IPS-20b (cell line): ENCODE measurements at regions not wholly inside any gene's neighbourhood (a gene's known extent, or its start where the extent isn't known, plus 50 kb on each side); places are given as distances from the start of the nearest gene placed in this dataset.

Experiments used
- H3K27ac ChIP-seq: one replicate; pipeline ENCODE4 v1.5.1; 2013; ENCODE audit warnings: low read length
- H3K27me3 ChIP-seq: 2 replicates; pipeline ENCODE4 v1.6.1; 2013; ENCODE audit warnings: mild to moderate bottlenecking, low read length, inconsistent platforms; ENCODE audit not compliant: insufficient read depth
- H3K36me3 ChIP-seq: 2 replicates; pipeline ENCODE4 v1.6.1; 2013; ENCODE audit warnings: low read depth, mild to moderate bottlenecking, inconsistent platforms, low read length, moderate library complexity; ENCODE audit not compliant: insufficient read depth
- H3K4me1 ChIP-seq: 2 replicates; pipeline ENCODE4 v1.6.1; 2013; ENCODE audit warnings: mild to moderate bottlenecking, control low read depth, inconsistent platforms, low read length, moderate library complexity; ENCODE audit not compliant: insufficient read depth
- H3K4me3 ChIP-seq: 2 replicates; pipeline ENCODE4 v1.5.1; 2013; ENCODE audit warnings: mild to moderate bottlenecking, low read length, inconsistent platforms
- H3K9ac ChIP-seq: 2 replicates; pipeline ENCODE4 v1.6.1; 2013; ENCODE audit warnings: low read depth, mild to moderate bottlenecking, inconsistent platforms, low read length, moderate library complexity
- H3K9me3 ChIP-seq: 2 replicates; pipeline ENCODE4 v1.6.1; 2013; ENCODE audit warnings: mild to moderate bottlenecking, low read depth, low read length, inconsistent platforms; ENCODE audit not compliant: insufficient read depth

DNA sequence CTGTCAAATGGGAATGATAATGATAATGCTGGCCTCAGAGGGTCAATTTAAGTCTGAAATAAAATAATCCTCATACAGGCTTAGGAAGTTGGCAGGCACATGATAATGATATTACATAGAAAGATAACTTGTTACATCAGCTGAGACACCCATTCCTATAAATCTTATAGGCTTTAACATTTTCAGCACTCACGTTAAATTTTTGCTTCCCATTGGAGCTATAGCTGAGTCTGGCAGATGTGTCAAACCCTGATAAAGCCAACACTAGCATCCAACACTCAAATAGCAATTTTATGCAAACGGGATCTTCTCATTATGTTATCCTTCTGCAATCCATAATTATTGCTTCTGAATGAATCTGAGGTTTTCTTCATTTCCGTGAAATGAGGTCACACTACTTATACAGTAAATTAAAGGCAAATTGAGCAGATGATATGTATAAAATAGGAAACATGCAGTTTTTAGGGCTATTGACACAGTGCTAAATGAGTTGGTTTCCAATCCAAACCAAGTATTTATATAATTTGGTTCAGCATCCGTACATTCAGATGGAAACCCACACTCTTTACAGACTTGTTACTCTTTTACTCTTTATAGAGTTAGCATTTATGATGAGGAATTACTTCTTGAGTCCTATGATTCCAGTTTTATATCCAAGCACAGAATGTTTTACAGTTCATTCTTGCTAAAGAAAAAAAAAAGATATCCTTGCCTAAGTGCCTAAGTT is 481.6 kb downstream of the BTBD3 start:
- Histone ChIP-seq H3K9ac (no peak overlapping the region), H3K36me3 (no peaks in the 10 kb centered on the region), H3K4me3 (no peak overlapping the region), H3K9me3 (no peaks in the 10 kb centered on the region), H3K4me1 (no peaks in the 10 kb centered on the region), H3K27ac (no peak overlapping the region), H3K27me3 (no peaks in the 10 kb centered on the region)

DNA sequence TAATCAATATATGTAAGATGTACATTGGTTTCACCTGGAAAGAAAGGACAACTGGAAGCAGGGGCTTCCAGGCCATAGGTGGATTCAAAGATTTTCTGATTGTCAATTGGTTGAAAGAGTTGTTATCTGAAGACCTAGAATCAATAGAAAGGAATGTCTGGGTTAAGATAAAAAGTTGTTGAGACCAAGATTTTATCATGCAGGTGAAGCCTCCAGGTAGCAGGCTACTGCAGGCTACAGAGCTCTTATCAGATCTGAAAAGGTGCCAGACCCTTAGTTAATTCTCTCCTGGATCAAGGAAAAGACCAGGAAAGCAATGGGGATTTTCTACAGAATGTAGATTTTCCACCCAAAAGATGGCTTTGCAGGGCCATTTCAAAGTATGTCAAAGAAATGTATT is 487.2 kb downstream of the BTBD3 start:
- Histone ChIP-seq H3K27ac (no peak overlapping the region), H3K9me3 (peaks cover 27% of the 10 kb centered on the region), H3K36me3 (no peaks in the 10 kb centered on the region)

DNA sequence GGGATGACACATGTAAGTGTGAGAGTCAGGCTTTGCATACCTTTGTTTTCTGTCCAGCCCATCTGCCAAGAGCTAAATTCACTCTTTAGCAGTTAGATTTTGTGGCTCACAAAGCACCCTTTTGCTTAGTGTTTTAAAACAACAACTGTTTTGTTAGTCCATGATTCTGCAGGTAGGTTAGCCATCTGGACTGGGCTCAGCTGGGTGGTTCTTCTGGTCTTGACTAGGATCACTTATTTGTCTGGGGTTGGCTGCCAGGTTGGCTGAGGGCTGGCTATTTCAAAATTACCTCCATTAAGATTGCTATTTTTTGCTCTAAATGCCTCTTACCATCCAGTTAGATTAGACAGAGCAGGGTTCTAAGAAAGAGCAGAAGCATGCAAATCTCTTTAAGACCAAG is 489.3 kb downstream of the BTBD3 start:
- no peaks in the 10 kb centered on the region for H3K27me3 ChIP-seq
- H3K4me1 ChIP-seq, result no peaks in the 10 kb centered on the region
- H3K9ac ChIP-seq, result no peak overlapping the region
- H3K4me3 ChIP-seq, result no peak overlapping the region
- no peak overlapping the region for H3K27ac ChIP-seq
- H3K9me3 ChIP-seq, result peaks cover 27% of the 10 kb centered on the region
- no peaks in the 10 kb centered on the region for H3K36me3 ChIP-seq

More for the DNA sequence above, 487.2 kb downstream of the BTBD3 start:
- H3K9ac ChIP-seq, result no peak overlapping the region
- no peak overlapping the region for H3K4me3 ChIP-seq
- no peaks in the 10 kb centered on the region for H3K27me3 ChIP-seq
- H3K4me1 ChIP-seq, result no peaks in the 10 kb centered on the region

DNA sequence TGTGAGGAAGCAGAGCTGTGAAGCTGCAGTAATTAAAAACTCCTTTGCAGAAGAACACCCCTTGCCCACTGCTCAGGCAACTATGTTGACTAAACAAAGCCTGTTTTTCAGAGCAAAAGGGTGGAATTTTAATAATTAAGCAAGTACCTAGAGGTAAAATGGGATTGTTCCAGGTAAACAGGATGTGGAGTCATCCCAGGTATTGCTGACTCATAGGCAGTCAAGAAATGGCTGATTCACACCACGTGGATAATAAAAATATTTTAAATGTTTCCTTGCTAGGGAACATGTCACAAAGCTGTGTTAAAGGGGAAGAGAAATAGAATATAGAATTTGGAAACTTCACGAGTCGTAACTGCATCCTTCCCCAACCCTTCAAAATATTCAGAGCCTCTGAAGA is 491.8 kb downstream of the BTBD3 start:
- Histone ChIP-seq H3K9ac (no peak overlapping the region), H3K4me3 (no peak overlapping the region), H3K27ac (no peak overlapping the region)

DNA sequence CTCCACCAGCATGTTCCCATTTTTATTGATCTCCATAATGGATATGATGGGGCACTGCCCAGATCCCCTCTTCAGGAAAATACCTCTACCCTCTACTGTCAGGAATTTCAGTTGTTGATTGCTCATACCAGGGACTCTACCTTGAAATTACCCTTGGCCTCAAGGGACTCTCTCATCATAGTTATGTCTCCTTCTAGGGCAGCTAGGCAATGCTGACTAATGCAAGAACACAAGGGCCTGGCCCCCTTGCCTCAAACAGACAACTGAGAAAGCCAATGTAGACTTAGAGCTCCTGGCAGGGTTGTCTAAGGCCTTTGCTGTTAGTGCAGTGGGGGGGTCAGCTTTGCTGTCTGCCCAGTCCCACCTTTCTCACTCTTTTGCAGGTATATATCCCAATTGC is 493.1 kb downstream of the BTBD3 start:
- no peak overlapping the region for H3K27ac ChIP-seq

More for the DNA sequence above, 491.8 kb downstream of the BTBD3 start:
- Histone ChIP-seq H3K36me3 (no peaks in the 10 kb centered on the region), H3K4me1 (0 out of 2 replicates have a peak, but pooled peaks cover 3% of the 10 kb centered on the region), H3K27me3 (no peaks in the 10 kb centered on the region), H3K9me3 (peaks cover 27% of the 10 kb centered on the region)

DNA sequence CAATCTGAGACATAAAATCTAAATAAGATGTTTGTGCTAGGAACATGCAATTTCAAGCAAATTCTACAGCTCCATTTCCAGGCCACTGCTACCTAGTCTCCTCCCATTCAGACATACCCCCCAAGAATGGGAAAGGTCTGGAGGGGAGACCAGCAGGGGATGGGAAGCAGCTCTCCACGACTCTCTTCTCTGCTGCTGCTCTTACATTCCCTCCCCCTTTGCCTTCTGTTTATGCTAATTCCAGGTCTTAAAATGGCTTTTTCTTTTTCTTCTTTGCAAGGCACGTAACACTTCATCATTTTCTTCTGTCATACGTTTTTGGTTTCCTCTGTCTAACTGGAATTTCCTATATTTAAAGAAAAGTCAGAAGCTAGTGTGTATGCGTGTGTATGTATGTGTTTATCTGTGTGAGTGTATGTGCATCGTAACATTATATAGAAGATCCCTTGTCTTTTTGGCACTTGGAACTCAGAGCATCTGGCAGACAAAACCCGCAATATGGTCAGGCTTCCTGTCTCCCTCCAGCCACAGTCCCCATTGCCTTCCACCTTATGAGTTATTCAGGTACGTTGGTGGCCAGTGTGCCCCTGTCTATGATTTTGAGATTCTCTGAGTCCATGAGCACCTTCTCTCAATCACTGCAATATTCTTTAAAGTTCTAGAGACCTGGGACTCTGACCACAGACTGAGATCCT is 493.7 kb downstream of the BTBD3 start:
- 0 out of 2 replicates have a peak, but pooled peaks cover 3% of the 10 kb centered on the region for H3K4me1 ChIP-seq
- H3K27me3 ChIP-seq, result no peaks in the 10 kb centered on the region
- H3K36me3 ChIP-seq, result no peaks in the 10 kb centered on the region
- H3K27ac ChIP-seq, result no peak overlapping the region
- H3K9me3 ChIP-seq, result peaks cover 22% of the 10 kb centered on the region
- no peak overlapping the region for H3K9ac ChIP-seq
- no peak overlapping the region for H3K4me3 ChIP-seq

More for the DNA sequence above, 493.1 kb downstream of the BTBD3 start:
- no peaks in the 10 kb centered on the region for H3K36me3 ChIP-seq
- no peaks in the 10 kb centered on the region for H3K27me3 ChIP-seq
- peaks cover 27% of the 10 kb centered on the region for H3K9me3 ChIP-seq
- H3K4me1 ChIP-seq, result 0 out of 2 replicates have a peak, but pooled peaks cover 3% of the 10 kb centered on the region
- H3K4me3 ChIP-seq, result no peak overlapping the region
- no peak overlapping the region for H3K9ac ChIP-seq

DNA sequence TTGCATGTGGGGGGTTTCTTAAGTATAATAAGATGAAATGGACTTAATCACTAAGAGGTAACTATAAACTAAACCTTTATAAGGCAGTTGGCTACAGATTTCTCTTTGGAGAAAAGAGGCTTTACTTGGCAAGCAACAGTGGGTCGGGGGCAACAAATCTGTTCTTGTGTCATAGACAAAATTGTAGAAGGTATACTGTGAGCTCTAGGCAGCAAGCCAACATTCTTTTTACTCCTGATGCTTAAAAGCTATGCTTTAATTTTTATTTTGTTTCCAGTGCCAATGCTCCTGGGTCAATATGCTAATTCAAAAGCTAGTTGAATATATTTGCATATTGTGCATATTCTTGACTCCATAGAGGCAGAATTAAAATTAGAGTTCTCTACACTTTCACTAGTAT is 495.4 kb downstream of the BTBD3 start:
- no peaks in the 10 kb centered on the region for H3K27me3 ChIP-seq
- peaks cover 7% of the 10 kb centered on the region; the same call in 1 of the 2 replicates for H3K9me3 ChIP-seq
- no peaks in the 10 kb centered on the region for H3K36me3 ChIP-seq
- 0 out of 2 replicates have a peak, but pooled peaks cover 3% of the 10 kb centered on the region for H3K4me1 ChIP-seq
- no peak overlapping the region for H3K9ac ChIP-seq
- no peak overlapping the region for H3K27ac ChIP-seq
- H3K4me3 ChIP-seq, result no peak overlapping the region

DNA sequence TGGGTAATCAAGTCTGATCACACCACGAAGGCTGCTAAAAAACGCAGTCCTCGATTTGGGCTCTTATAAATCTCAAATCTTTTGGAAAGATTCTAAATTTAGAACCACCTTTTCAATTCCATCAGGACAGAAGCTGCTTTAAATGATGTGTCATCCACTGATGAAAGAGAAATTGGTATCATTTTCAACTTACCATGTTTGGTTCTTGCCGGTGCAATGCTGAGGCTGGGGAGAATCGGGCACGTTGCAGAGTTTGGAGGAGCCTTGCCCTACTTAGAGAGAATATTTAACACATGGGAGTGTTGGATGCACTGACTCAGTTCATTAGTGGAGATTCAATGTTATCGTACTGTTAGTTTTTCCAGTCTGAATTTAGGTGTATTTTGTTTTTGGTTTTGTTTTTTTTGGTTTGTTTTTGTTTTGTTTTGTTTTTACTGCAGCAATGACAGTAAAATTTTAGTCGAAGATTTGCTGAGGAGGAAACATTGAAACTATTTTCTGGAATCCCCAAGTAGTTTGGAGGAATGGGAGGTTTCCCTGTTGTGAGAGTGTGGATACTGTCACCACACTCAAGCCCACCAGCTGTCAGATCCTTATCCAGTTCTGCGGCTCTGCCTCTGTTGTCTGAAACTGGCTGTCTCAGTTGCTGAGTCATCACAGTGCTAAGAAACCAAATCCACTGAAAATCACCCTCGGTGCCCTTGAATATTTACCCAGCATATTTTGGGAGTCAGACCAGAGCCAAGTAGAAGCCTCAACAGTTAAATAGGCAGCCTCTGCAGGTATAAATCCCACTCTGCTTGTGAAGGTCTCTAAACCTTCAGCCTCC is 497.0 kb downstream of the BTBD3 start:
- Histone ChIP-seq H3K9me3 (no peaks in the 10 kb centered on the region), H3K9ac (no peak overlapping the region), H3K27me3 (no peaks in the 10 kb centered on the region), H3K27ac (no peak overlapping the region), H3K4me3 (no peak overlapping the region), H3K4me1 (0 out of 2 replicates have a peak, but pooled peaks cover 3% of the 10 kb centered on the region), H3K36me3 (no peaks in the 10 kb centered on the region)

DNA sequence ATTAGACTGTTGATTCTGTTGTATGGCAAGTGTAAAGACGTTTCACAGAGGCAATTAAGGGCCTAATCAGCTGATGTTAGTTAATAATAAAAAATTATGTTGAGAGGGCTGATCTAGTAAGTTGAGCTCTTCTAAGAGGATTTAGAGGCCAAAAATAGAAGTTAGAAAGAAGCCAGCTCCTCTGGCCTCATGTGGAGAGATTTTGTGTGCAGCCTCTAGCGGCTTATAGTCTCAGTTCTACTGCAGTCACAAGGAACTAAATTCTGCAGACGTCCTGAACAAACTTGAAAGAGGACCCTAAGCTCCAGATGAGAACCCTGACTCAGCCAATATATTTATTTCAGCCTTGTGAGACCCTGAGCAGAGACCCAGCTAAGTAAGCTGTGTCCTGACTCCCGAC is 498.6 kb downstream of the BTBD3 start:
- 0 out of 2 replicates have a peak, but pooled peaks cover 3% of the 10 kb centered on the region for H3K4me1 ChIP-seq
- no peaks in the 10 kb centered on the region for H3K27me3 ChIP-seq
- no peak overlapping the region for H3K9ac ChIP-seq
- no peak overlapping the region for H3K27ac ChIP-seq
- H3K4me3 ChIP-seq, result no peak overlapping the region
- H3K9me3 ChIP-seq, result no peaks in the 10 kb centered on the region
- no peaks in the 10 kb centered on the region for H3K36me3 ChIP-seq

DNA sequence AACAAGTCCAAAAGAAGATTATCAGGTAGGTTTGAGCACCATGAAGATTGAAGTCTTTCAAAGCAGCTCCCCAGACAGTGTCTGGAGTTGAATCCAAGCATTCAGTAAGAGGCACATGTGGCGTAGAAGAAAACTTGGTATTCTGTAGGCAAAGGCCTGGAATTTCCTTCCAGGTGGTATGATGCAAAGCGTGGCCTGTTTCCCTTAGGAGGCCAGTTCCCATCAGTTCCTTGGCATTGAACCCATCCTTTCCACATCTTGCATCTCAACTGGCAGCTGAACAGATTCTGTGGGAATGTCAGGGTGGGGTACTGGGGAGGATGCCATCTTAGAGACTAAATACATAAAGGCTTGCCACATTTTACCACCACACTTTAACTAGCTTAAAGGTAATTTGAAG is 516.0 kb downstream of the BTBD3 start:
- Histone ChIP-seq H3K4me3 (no peak overlapping the region), H3K27me3 (no peaks in the 10 kb centered on the region)

DNA sequence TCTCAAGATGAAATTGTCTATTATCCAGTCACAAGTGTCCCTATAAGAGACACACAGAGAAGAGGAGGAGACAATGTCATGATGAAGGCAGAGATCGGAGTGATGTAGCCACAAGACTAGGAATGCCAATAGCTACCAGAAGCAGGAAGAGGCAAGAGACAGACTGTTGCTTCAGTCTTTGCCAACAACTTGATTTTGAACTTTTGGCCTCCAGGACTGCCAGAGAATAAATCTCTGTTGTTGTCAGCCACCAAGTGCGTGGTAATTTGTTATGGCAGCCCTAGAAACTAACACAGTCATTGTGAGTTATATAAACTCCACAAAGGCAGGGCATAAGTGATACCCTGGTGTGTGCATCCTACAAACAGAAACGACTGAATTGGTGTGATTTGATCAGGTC is 517.0 kb downstream of the BTBD3 start:
- H3K9ac ChIP-seq, result no peak overlapping the region
- no peak overlapping the region for H3K27ac ChIP-seq
- no peaks in the 10 kb centered on the region for H3K27me3 ChIP-seq
- no peaks in the 10 kb centered on the region for H3K4me1 ChIP-seq
- no peaks in the 10 kb centered on the region for H3K9me3 ChIP-seq
- no peaks in the 10 kb centered on the region for H3K36me3 ChIP-seq
- no peak overlapping the region for H3K4me3 ChIP-seq

More for the DNA sequence above, 516.0 kb downstream of the BTBD3 start:
- H3K27ac ChIP-seq, result no peak overlapping the region
- no peaks in the 10 kb centered on the region for H3K9me3 ChIP-seq
- H3K9ac ChIP-seq, result no peak overlapping the region
- H3K4me1 ChIP-seq, result no peaks in the 10 kb centered on the region
- H3K36me3 ChIP-seq, result no peaks in the 10 kb centered on the region
